ENCODE measurements at regions not wholly inside any gene's neighbourhood (a gene's known extent, or its start where the extent isn't known, plus 50 kb on each side); places are given as distances from the start of the nearest gene placed in this dataset.

DNA sequence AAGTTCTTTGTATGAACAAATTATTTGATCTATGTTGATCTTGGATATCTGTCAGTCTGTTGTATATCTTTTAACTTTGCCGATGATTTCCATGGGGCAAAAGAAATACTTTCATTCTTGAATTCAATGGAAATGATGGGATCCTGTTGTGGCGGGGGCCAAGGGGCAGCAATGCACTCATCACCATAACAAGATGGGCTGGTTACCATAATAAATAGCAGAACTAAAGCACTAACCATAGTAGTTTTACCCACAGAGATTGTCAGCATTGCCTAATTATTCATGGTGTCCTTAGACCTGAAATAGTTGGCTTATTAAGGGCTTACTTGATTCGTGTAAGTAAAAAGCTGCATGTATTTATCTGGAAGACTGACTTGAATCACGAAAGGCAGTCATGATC is 309.6 kb downstream of the RFC3 start:
- TF ChIP-seq POLR2A (IDR thresholded peaks at IDR 0.05; ENCODE audit: low read length) (no peak), GATA1 (IDR thresholded peaks at IDR 0.05; ENCODE audit: low read depth, low read length) (no peak)

Data from erythroblast (primary cell).